B cell (primary cell): ENCODE measurements at regions not wholly inside any gene's neighbourhood (a gene's known extent, or its start where the extent isn't known, plus 50 kb on each side); places are given as distances from the start of the nearest gene placed in this dataset.

Experiments used
- ATAC-seq: fragments of 200-7000 bp; cut with Tn5 transposase; one replicate; pipeline ENCODE4 v1.10.0; 2021; ENCODE audit warnings: low read depth, mild to moderate bottlenecking, moderate number of reproducible peaks, moderate library complexity
- CTCF ChIA-PET: fragments of 350-600 bp; sonication (Branson Sonifier 250); formaldehyde crosslinking; loops from one replicate; lab custom pipeline; 2021; ENCODE audit warnings: antibody characterized with exemption, inconsistent platforms; lab: Charles Lee
- POLR2A ChIA-PET: fragments of 350-600 bp; sonication (Branson Sonifier 250); formaldehyde crosslinking; loops from one replicate; lab custom pipeline; 2021; ENCODE audit warnings: antibody characterized with exemption; lab: Charles Lee
- DNase-seq: peaks from one replicate; pipeline ENCODE4 v3.0.0; 2013
- H2AFZ ChIP-seq: 2 replicates; pipeline ENCODE4 v1.6.1; 2012; ENCODE audit warnings: mild to moderate bottlenecking, low read depth, low read length; ENCODE audit not compliant: insufficient read depth, poor library complexity, severe bottlenecking
- H3K27ac ChIP-seq, 2 donors: 1 replicate in 1 of 2; 2 replicates in 1 of 2; pipeline ENCODE4 v1.5.1; 2012 to 2013; ENCODE audit warnings: low read length in 2 of 2, mild to moderate bottlenecking in 2 of 2, moderate library complexity in 1 of 2
- H3K27me3 ChIP-seq, 4 experiments: fragments of 200-600 bp in 1 of 4; sonication (generic) in 1 of 4; replicated peaks in 1 of 4; 1 replicate in 2 of 4; 2 replicates in 2 of 4; pipeline versions ENCODE4 v1.6.1 to v1.7.0; 2013 to 2016; ENCODE audit warnings: low read length in 3 of 4, mild to moderate bottlenecking in 2 of 4, mixed read lengths in 1 of 4, moderate library complexity in 1 of 4; ENCODE audit not compliant: insufficient read depth in 4 of 4, control insufficient read depth in 3 of 4; ENCODE audit errors: control extremely low read depth in 1 of 4
- H3K36me3 ChIP-seq, 2 experiments: replicated peaks in 1 of 2; 1 replicate in 1 of 2; 2 replicates in 1 of 2; pipeline versions ENCODE4 v1.6.1 to v1.7.1; 2013; ENCODE audit warnings: low read length in 1 of 2; ENCODE audit not compliant: insufficient read depth in 2 of 2, control insufficient read depth in 1 of 2; ENCODE audit errors: control extremely low read depth in 1 of 2, extremely low read depth in 1 of 2
- H3K4me1 ChIP-seq, 2 donors: fragments of 200-600 bp in 1 of 2; sonication (generic) in 1 of 2; 1 replicate in 1 of 2; 2 replicates in 1 of 2; pipeline versions ENCODE4 v1.5.1 to v1.6.1; 2013 to 2017; ENCODE audit warnings: low read length in 2 of 2; ENCODE audit not compliant: control insufficient read depth in 2 of 2, insufficient read depth in 2 of 2
- H3K4me2 ChIP-seq: replicated peaks from 2 replicates; pipeline ENCODE3; 2012; ENCODE audit warnings: mild to moderate bottlenecking, low read depth, low read length; ENCODE audit not compliant: poor library complexity, severe bottlenecking
- H3K4me3 ChIP-seq, 5 experiments: fragments of 200-600 bp in 1 of 5; sonication (generic) in 1 of 5; 1 replicate in 3 of 5; 2 replicates in 2 of 5; pipeline versions ENCODE4 v1.5.1 to v1.7.0; 2011 to 2016; ENCODE audit warnings: low read length in 4 of 5, mild to moderate bottlenecking in 4 of 5, low read depth in 2 of 5, control low read depth in 1 of 5, moderate library complexity in 1 of 5; ENCODE audit not compliant: insufficient read depth in 1 of 5; ENCODE audit errors: control extremely low read depth in 1 of 5, extremely low read depth in 1 of 5
- H3K79me2 ChIP-seq: fragments of 200-600 bp; sonication (generic); one replicate; pipeline ENCODE4 v1.6.0; 2016; ENCODE audit warnings: low read length; ENCODE audit not compliant: control insufficient read depth, insufficient read depth
- H3K9ac ChIP-seq: fragments of 200-600 bp; sonication (generic); 2 replicates; pipeline ENCODE4 v1.6.1; 2017; ENCODE audit warnings: mild to moderate bottlenecking, low read length, moderate library complexity
- H3K9me3 ChIP-seq, 3 donors: one replicate each; pipeline versions ENCODE4 v1.6.1 to v1.7.1; 2013; ENCODE audit warnings: low read length in 2 of 3; ENCODE audit not compliant: control insufficient read depth in 2 of 3, insufficient read depth in 1 of 3; ENCODE audit errors: control extremely low read depth in 1 of 3
- H4K20me1 ChIP-seq: 2 replicates; pipeline ENCODE4 v1.6.0; 2012; ENCODE audit warnings: mild to moderate bottlenecking, low read length; ENCODE audit not compliant: insufficient read depth, control insufficient read depth, poor library complexity, severe bottlenecking
- H3K27ac Mint-ChIP-seq: one replicate; pipeline ENCODE4 v1.8.0; 2021; ENCODE audit warnings: mixed read lengths
- H3K27me3 Mint-ChIP-seq: one replicate; pipeline ENCODE4 v1.8.0; 2021; ENCODE audit warnings: mixed read lengths
- H3K4me1 Mint-ChIP-seq: one replicate; pipeline ENCODE4 v1.8.0; 2021; ENCODE audit warnings: mixed read lengths
- H3K4me3 Mint-ChIP-seq: one replicate; pipeline ENCODE4 v1.8.0; 2021; ENCODE audit warnings: mixed read lengths
- H3K9me3 Mint-ChIP-seq: one replicate; pipeline ENCODE4 v1.8.0; 2022; ENCODE audit warnings: mixed read lengths; ENCODE audit not compliant: insufficient read depth
- EZH2 ChIP-seq: IDR thresholded peaks from 2 replicates; pipeline ENCODE4 v1.6.1; 2012; ENCODE audit warnings: borderline replicate concordance, low read depth, mild to moderate bottlenecking, moderate library complexity, low read length; ENCODE audit not compliant: insufficient read depth, poor library complexity, severe bottlenecking
- WGBS: methylation state at CpG from one replicate; pipeline ENCODE4 v1.1.5; 2013; ENCODE audit warnings: missing lambda C conversion rate; ENCODE audit not compliant: insufficient coverage; 5-methylcytosine and 5-hydroxymethylcytosine counted together
- intact Hi-C: fragments of 100-400 bp; cut with micrococcal nuclease; formaldehyde crosslinking; loops from one replicate; pipeline ENCODE4 v1.10.0; 2022
- TF ChIP-seq, protein P1 (sequence below): fragments of 200-600 bp; IDR thresholded peaks from one replicate; pipeline ENCODE4 v1.8.0; 2022; ENCODE audit warnings: antibody characterized with exemption, mild to moderate bottlenecking

DNA sequence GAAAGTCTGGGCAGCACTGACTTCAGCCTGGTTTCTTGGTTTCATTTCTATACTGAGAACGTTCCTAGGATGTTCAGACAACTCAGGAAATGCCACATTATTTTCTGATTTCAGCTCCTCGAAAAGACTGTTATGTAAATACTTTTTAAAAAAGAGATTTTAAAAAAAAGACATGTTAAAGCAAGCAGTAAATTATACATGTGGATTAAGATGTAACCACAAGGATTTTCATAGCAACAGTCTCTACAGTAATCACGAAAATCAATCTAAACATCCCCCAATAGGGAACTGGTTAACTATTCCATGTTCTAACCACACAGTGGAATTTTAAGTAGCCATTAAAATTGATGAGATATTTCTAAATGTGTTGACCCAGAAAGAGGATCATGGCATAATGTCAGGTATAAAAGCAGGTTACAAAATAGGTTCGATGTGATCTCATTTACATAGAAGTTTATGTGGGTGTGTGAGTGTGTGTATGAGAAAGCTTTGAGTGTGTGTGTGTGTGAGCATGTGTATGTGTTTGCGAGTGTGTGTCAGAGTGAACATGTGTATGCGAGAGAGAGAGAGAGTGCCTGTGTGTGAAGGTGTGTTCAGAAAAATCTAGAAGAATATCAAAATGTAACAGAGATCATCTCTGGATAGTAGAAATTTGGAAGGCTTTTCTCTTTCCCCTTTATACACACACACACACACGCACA lies 63.0 kb upstream of the ERCC4 start:
- H3K4me3 Mint-ChIP-seq, result no peak overlapping the region
- H2AFZ ChIP-seq, result no peak overlapping the region
- H4K20me1 ChIP-seq, result no peaks in the 10 kb centered on the region
- H3K79me2 ChIP-seq, result no peaks in the 10 kb centered on the region
- H3K27me3 ChIP-seq, result peaks cover 0 to 5% (median 1%) of the 10 kb centered on the region in 4 experiments
- H3K27ac ChIP-seq, result no peak overlapping the region
- peaks cover 0 to 1% (median 0%) of the 10 kb centered on the region in 3 donors for H3K9me3 ChIP-seq
- no peak for DNase-seq
- no peak overlapping the region for H3K4me2 ChIP-seq
- ChIA-PET CTCF (no interaction called here), POLR2A (no interaction called here)
- H3K4me3 ChIP-seq, result no peak overlapping the region
- no peaks in the 10 kb centered on the region for H3K4me1 Mint-ChIP-seq
- H3K4me1 ChIP-seq, result no peaks in the 10 kb centered on the region
- no peak overlapping the region for H3K9ac ChIP-seq
- no peaks in the 10 kb centered on the region for H3K9me3 Mint-ChIP-seq
- no peak for ATAC-seq
- peaks cover 24% of the 10 kb centered on the region for H3K27me3 Mint-ChIP-seq
- H3K36me3 ChIP-seq, result no peaks in the 10 kb centered on the region
- no peak overlapping the region for H3K27ac Mint-ChIP-seq
- intact Hi-C loops, result no loop called here
- 93% methylated on average over 3 of the region's 7 CpGs for WGBS
- no peak for TF ChIP-seq EZH2
- TF ChIP-seq, protein P1, sequence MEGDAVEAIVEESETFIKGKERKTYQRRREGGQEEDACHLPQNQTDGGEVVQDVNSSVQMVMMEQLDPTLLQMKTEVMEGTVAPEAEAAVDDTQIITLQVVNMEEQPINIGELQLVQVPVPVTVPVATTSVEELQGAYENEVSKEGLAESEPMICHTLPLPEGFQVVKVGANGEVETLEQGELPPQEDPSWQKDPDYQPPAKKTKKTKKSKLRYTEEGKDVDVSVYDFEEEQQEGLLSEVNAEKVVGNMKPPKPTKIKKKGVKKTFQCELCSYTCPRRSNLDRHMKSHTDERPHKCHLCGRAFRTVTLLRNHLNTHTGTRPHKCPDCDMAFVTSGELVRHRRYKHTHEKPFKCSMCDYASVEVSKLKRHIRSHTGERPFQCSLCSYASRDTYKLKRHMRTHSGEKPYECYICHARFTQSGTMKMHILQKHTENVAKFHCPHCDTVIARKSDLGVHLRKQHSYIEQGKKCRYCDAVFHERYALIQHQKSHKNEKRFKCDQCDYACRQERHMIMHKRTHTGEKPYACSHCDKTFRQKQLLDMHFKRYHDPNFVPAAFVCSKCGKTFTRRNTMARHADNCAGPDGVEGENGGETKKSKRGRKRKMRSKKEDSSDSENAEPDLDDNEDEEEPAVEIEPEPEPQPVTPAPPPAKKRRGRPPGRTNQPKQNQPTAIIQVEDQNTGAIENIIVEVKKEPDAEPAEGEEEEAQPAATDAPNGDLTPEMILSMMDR, result no peak

DNA sequence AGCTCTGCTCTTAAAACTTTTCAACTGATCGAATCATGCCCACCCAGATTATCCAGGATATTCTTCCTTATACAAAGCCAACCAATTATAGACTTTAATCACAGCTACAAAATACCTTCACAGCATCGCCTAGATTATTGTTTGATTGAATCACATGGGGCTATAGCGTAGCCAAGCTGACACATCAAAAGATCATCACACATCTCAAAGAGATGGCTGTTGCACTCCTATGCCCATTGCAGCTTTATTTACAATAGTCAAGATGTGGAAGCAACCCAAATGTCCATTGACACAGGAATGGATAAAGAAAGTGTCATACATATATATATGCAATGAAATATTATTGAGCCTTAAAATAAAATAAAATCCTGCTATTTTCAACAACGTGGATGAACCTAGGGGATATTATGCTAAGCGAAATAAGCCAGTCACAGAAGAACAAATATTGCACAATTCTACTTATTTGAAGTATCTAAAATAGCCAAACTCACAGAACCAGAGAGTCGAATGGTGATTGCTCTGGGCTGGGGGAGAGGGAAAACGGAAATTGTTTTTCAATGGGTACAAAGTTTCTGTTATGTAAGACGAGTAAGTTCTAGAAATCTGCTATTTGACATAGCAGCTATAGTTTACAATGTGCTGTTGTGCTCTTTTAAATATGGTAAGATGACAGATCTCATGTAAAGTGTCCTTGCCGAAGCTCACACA lies 60.9 kb upstream of the ERCC4 start:
- Mint-ChIP-seq H3K27ac (no peak overlapping the region), H3K9me3 (no peaks in the 10 kb centered on the region), H3K4me1 (peaks cover 1% of the 10 kb centered on the region), H3K4me3 (no peak overlapping the region), H3K27me3 (peaks cover 24% of the 10 kb centered on the region)
- H3K4me3 ChIP-seq, result no peak overlapping the region
- TF ChIP-seq, protein P1, result no peak
- no peak for TF ChIP-seq EZH2
- no peak overlapping the region for H3K4me2 ChIP-seq
- no peaks in the 10 kb centered on the region for H3K4me1 ChIP-seq
- H3K27ac ChIP-seq, result no peak overlapping the region
- ATAC-seq, result no peak
- no peaks in the 10 kb centered on the region for H3K36me3 ChIP-seq
- H3K27me3 ChIP-seq, result peaks cover 0 to 5% (median 1%) of the 10 kb centered on the region in 4 experiments
- ChIA-PET POLR2A (no interaction called here), CTCF (no interaction called here)
- no peaks in the 10 kb centered on the region for H4K20me1 ChIP-seq
- no peaks in the 10 kb centered on the region for H3K79me2 ChIP-seq
- 82% methylated on average over 3 of the region's 9 CpGs for WGBS
- H3K9me3 ChIP-seq, result peaks cover 2 to 8% (median 4%) of the 10 kb centered on the region in 3 donors
- intact Hi-C loops, result no loop called here
- no peak for DNase-seq
- H3K9ac ChIP-seq, result no peak overlapping the region
- H2AFZ ChIP-seq, result no peak overlapping the region
